Right lobe of liver (tissue), 6 donors: ENCODE measurements at regions not wholly inside any gene's neighbourhood (a gene's known extent, or its start where the extent isn't known, plus 50 kb on each side); places are given as distances from the start of the nearest gene placed in this dataset.

Source experiments
- ATAC-seq, 4 donors: fragments of 200-7000 bp; cut with Tn5 transposase; one replicate each; pipeline ENCODE4 v1.9.1; 2020; ENCODE audit warnings: mild to moderate bottlenecking in 4 of 4, moderate library complexity in 4 of 4
- DNase-seq, 3 donors: peaks; one replicate each; pipeline ENCODE4 v3.0.0-alpha.2; 2020
- H3K27ac ChIP-seq, 3 donors: fragments of 200-600 bp; one replicate each; pipeline ENCODE4 v1.8.0; 2022
- H3K27me3 ChIP-seq, 2 donors: fragments of 200-600 bp; one replicate each; pipeline ENCODE4 v1.8.0; 2022
- H3K36me3 ChIP-seq, 4 donors: fragments of 200-600 bp; sonication (generic) in 1 of 4; one replicate each; pipeline versions ENCODE4 v1.5.1 to v1.8.0; 2017 to 2022; ENCODE audit warnings: control low read depth in 1 of 4
- H3K4me1 ChIP-seq, 4 donors: fragments of 200-600 bp; sonication (generic) in 1 of 4; one replicate each; pipeline versions ENCODE4 v1.5.1 to v1.8.0; 2017 to 2022; ENCODE audit warnings: control low read depth in 1 of 4
- H3K4me3 ChIP-seq, 3 donors: fragments of 200-600 bp; one replicate each; pipeline ENCODE4 v1.8.0; 2022
- H3K9me3 ChIP-seq, 4 donors: fragments of 200-600 bp; sonication (generic) in 1 of 4; one replicate each; pipeline versions ENCODE4 v1.5.1 to v1.8.0; 2017 to 2022; ENCODE audit warnings: control low read depth in 1 of 4
- POLR2A ChIP-seq: fragments of 450-650 bp; IDR thresholded peaks from one replicate; pipeline ENCODE4 v1.6.1; 2017; ENCODE audit warnings: antibody characterized with exemption, mild to moderate bottlenecking
- WGBS: methylation state at CpG from one replicate; pipeline ENCODE4 v1.1.6; 2018; ENCODE audit warnings: low coverage, low lambda C conversion rate; ENCODE audit not compliant: insufficient coverage; ENCODE audit errors: missing lambda C conversion rate; 5-methylcytosine and 5-hydroxymethylcytosine counted together
- intact Hi-C, 2 donors: fragments of 100-400 bp; cut with DNase I; formaldehyde crosslinking; loops; one replicate each; pipeline versions ENCODE4 v1.11.2 to v1.14.1; 2022
- TF ChIP-seq, protein P1 (sequence below), 4 donors: fragments of 200-600 bp in 3 of 4; fragments of 450-650 bp in 1 of 4; IDR thresholded peaks; one replicate each; pipeline versions ENCODE4 v1.5.1 to v1.8.0; 2016 to 2022; ENCODE audit warnings: antibody characterized with exemption in 4 of 4, mild to moderate bottlenecking in 2 of 4
- donor health status: DM: no; HTN: yes; CAD: no.
- donor health status: DM: no; HTN: no; CAD: no.
- donor health status: DM: no; HTN: no; CAD: no.
- donor health status: DM: no; HTN: yes; CAD: no.
- donor health status: DM: no; HTN: yes; CAD: no.

- DNase-seq (no peak), ATAC-seq (no peak)
- intact Hi-C loops: no loop called here
- H3K4me3 ChIP-seq: no peak overlapping the region
- H3K27me3 ChIP-seq: no peaks in the 10 kb centered on the region
- no peak overlapping the region for H3K27ac ChIP-seq
- TF ChIP-seq POLR2A: no peak
- TF ChIP-seq, protein P1, sequence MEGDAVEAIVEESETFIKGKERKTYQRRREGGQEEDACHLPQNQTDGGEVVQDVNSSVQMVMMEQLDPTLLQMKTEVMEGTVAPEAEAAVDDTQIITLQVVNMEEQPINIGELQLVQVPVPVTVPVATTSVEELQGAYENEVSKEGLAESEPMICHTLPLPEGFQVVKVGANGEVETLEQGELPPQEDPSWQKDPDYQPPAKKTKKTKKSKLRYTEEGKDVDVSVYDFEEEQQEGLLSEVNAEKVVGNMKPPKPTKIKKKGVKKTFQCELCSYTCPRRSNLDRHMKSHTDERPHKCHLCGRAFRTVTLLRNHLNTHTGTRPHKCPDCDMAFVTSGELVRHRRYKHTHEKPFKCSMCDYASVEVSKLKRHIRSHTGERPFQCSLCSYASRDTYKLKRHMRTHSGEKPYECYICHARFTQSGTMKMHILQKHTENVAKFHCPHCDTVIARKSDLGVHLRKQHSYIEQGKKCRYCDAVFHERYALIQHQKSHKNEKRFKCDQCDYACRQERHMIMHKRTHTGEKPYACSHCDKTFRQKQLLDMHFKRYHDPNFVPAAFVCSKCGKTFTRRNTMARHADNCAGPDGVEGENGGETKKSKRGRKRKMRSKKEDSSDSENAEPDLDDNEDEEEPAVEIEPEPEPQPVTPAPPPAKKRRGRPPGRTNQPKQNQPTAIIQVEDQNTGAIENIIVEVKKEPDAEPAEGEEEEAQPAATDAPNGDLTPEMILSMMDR (IDR thresholded peaks at IDR 0.05): no peak
- no peaks in the 10 kb centered on the region for H3K36me3 ChIP-seq
- H3K4me1 ChIP-seq: no peaks in the 10 kb centered on the region
- no peaks in the 10 kb centered on the region for H3K9me3 ChIP-seq
- WGBS: 61% methylated on average over 2 of the region's 2 CpGs
Observed at GRCh38 chr20:6502999-6503398, 264.5 kb upstream of the BMP2 start.

- H3K9me3 ChIP-seq: no peaks in the 10 kb centered on the region
- H3K4me1 ChIP-seq: no peaks in the 10 kb centered on the region
- H3K4me3 ChIP-seq: no peak overlapping the region
- no peaks in the 10 kb centered on the region for H3K36me3 ChIP-seq
- H3K27ac ChIP-seq: no peak overlapping the region
- ATAC-seq: no peak
- 32% methylated on average over 2 of the region's 2 CpGs for WGBS
- no peak for TF ChIP-seq POLR2A
- TF ChIP-seq, protein P1 (IDR thresholded peaks at IDR 0.05): no peak
- intact Hi-C loops: no loop called here
- H3K27me3 ChIP-seq: no peaks in the 10 kb centered on the region
- DNase-seq: no peak
Observed at GRCh38 chr20:6502219-6502618, 265.3 kb upstream of the BMP2 start.

DNA sequence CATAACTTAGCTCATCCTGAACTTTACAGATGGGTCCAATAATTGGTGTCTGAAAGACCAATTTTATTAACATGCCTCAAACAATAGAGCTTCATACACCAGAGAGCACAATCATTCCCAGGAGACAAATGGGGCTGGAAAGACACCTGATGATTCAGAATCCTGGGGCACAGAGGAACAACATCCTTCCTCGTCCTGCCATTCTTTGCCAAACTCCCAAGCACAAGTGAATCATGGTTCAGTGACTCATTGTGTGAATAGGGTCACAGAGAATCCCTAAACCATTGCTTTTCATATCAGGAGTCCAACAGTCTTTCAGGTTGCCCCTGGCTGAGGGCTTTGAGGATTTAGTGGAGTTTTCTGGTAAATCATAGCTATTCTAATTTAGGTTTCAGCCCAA, 266.4 kb upstream of the BMP2 start:
- WGBS: 13% methylated on average over 1 of the region's 1 CpG
- H3K27ac ChIP-seq: no peak overlapping the region
- ATAC-seq: peak in 1 of 4 donors; percentile 34
- no peak for DNase-seq
- no peaks in the 10 kb centered on the region for H3K36me3 ChIP-seq
- intact Hi-C loops: no loop called here
- H3K4me3 ChIP-seq: no peak overlapping the region
- no peak for TF ChIP-seq POLR2A
- H3K4me1 ChIP-seq: no peaks in the 10 kb centered on the region
- no peaks in the 10 kb centered on the region for H3K9me3 ChIP-seq
- H3K27me3 ChIP-seq: no peaks in the 10 kb centered on the region

GRCh38 chr20:6499566-6499965, 267.9 kb upstream of the BMP2 start:
- Histone ChIP-seq H3K9me3 (no peaks in the 10 kb centered on the region), H3K36me3 (no peaks in the 10 kb centered on the region), H3K27me3 (no peaks in the 10 kb centered on the region), H3K27ac (no peak overlapping the region), H3K4me3 (no peak overlapping the region), H3K4me1 (no peaks in the 10 kb centered on the region)
- ATAC-seq (no peak), DNase-seq (no peak)
- TF ChIP-seq, protein P1 (IDR thresholded peaks at IDR 0.05): no peak
- no peak for TF ChIP-seq POLR2A
- intact Hi-C loops: no loop called here

- TF ChIP-seq, protein P1 (IDR thresholded peaks at IDR 0.05): no peak
- no peak for TF ChIP-seq POLR2A
- no peaks in the 10 kb centered on the region for H3K27me3 ChIP-seq
- DNase-seq: no peak
- H3K9me3 ChIP-seq: no peaks in the 10 kb centered on the region
- intact Hi-C loops: no loop called here
- no peaks in the 10 kb centered on the region for H3K36me3 ChIP-seq
- no peaks in the 10 kb centered on the region for H3K4me1 ChIP-seq
- no peak for ATAC-seq
- no peak overlapping the region for H3K27ac ChIP-seq
- H3K4me3 ChIP-seq: no peak overlapping the region
Observed at GRCh38 chr20:6496874-6497273, 270.6 kb upstream of the BMP2 start.
